Head of caudate nucleus (tissue), 42 donors: ENCODE measurements at regions not wholly inside any gene's neighbourhood (a gene's known extent, or its start where the extent isn't known, plus 50 kb on each side); places are given as distances from the start of the nearest gene placed in this dataset.
"Not testable (repeated sequence)": the region's sequence is repeated elsewhere in the genome, so short reads cannot be mapped to it uniquely, and the experiment has no call there.

Experiments used
- DNase-seq, 42 donors: peaks; one replicate each; pipeline versions ENCODE4 v3.0.0 to v3.0.0-alpha.2; 2020 to 2021; ENCODE audit warnings: mixed read lengths in 7 of 42
- intact Hi-C: fragments of 100-400 bp; cut with DNase I; formaldehyde crosslinking; loops from one replicate; pipeline ENCODE4 v1.15.0; 2022

DNA sequence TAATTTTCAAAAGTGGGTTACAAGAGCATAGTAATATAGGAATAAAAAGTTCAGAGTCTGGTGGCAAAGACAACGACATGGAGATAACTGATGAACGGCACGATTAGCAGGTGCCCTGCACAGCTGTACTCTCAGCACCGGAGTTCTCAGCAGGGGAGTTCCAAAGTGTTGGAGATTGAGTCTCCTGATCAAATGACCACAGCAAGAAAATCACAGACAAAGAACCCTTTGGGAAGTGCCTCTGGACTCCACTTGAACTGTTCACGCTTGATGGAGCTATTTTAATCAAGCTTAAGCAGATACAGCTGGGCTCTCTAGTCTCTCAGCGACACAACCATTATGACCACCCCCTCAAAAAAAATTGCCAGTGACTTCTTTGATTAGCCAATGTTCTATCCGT, 153.1 kb downstream of the ALG10B start:
- intact Hi-C loops, result no loop called here
- peak in 1 of 42 donors; percentile 1 for DNase-seq

DNA sequence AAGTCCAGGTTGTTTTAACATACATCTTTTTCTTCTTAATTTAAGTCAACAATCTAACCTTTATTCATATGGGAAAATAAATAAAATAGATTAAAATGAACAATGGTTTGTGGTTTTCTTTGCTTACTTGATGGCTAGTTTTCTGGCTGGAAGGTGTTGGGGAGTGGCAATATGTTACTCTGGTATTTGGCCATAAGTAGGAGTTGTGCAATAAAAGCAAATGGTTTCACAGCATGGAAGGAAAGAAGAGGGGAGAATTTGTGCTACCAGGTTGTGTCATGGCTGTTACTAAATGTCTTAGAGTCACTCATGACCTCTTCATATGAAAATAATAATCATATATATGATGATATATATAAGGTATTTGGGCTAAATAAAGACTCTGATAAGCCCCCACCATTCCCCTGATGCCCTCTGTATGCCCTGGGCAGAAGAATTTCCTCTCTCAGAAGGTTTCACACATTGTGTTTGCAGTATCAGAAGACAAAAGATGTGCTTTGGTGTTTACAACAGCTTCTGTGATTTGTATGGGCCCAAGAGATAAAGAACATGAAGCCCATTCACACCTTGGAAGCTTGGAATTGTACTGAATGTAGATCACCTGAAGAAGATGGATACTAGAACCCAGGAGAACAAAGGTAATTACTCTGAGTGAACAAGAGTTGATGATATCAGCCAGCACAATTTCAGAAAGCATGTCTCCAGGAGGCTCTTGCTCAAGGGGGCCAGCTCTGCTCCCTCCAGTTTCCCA, 160.9 kb downstream of the ALG10B start:
- intact Hi-C loops, result no loop called here
- no peak for DNase-seq

DNA sequence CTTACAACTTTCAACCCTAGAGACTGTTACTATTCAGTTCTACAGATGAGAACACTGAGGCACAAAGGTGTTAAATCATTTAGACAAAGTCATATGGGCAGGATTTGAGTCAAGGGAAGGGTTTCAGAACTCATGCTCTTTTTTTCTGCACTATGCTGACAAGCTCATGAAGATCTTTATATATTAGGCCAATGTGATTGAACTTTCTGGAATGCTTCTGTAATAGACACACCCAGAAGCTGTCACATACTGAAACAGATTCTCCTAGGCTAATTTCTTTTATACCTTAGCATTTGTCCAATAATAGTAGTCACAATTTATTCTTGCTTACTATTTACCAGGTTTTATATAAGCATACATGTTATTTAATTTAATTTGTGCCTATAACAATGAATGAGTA, 164.0 kb downstream of the ALG10B start:
- intact Hi-C loops, result no loop called here
- no peak for DNase-seq

DNA sequence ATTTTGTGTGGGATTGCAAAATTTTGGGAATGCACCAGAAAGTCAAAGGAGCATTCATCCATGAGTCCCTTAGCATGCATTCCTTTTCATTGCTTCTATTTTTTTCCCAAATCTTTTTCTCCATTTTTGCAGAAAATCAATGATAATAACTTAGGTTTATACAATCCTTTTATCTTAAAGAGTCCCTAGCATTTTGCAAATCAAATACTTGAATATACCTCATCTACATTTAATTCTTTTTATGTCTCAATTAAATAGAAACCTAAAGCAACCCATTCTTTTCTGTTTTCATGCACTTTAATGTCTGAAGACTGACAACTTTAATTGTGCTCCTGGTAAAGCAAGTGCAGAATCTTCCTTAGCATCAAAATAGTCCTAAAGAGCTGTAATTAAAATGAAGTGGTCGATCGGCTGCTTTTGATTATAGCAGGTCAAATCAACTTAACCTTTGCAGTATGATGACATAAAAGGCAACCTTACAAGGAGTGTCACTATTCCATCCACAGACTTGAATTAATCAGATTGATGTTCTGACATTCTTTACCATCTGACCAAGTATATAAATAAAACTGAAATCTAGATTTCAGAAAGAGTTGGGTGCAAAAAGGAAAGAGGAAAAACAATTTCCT, 168.4 kb downstream of the ALG10B start:
- intact Hi-C loops, result no loop called here
- no peak for DNase-seq

DNA sequence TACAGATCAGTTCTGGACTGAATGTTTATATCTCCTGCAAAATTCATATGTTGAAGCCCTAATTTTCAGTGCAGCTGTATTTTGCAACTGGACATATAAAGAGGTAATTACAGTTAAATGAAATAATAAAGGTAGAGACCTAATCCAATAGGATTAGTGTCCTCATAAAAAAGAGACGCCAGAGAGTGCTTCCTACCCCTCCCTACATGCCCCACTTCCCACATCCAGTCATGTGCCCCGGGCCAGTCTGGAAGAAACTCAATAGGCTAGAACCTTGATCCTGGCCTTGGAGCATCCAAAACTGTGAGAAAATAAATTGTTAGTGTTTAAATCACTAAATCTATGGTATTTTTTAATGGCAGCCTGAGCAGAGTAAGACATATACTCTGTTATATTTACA, 172.3 kb downstream of the ALG10B start:
- no peak for DNase-seq
- intact Hi-C loops, result no loop called here

DNA sequence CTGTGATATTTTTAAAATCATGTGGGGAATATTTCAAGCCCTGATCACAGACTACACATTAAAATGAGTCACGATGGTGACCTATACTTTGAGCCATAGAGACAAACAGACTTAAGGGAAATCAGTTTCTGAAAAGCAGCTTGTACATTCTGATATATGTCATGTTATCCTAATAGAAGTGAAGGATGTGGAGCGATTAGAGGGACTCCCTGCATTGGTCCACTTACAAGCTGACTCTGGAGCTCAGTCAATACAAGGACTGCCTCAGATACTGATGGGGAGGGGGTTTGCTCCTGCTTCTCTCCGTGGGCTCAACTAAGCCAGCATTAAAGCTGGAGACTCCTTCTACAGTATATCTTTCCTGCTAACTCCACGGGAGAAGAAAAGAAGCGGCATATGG, 173.5 kb downstream of the ALG10B start:
- intact Hi-C loops, result no loop called here
- no peak for DNase-seq

DNA sequence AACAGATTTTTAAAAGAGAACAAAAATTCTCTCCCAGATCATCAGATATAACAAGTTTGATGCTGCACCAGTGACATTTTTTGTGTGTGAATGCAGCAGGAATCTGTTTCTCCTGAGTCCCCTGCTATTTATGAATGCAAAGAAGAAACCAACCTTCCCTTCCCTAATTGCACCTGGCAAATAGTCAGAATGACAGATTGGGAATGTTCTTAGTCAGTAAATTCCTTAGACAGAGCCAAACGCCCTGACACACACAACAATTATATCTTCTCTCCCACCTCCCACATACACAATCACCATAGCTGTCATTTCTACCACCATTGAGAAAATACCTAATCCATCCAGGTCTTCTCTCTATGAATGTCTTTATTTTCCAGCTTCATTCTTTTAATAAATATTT, 174.4 kb downstream of the ALG10B start:
- intact Hi-C loops, result no loop called here
- no peak for DNase-seq

DNA sequence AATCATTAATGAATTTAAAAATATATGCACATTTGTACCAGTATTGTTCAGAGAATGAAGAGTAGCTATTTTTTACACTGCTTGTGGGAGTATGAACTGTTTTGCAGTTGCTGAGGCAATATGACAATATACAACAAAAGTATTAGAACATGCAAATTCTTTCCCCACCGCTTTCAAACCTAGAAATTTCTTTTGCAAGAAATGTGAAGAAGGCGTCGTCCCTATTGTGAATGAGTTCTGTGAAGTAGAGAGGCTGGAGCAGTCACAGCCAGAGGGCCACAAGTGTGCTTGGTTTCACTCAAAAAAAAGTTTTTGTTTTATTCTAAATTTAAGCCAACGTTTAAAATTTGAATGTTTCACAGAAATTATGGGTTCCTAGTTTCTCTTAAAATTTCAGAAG, 184.9 kb downstream of the ALG10B start:
- intact Hi-C loops, result no loop called here
- DNase-seq, result no peak

DNA sequence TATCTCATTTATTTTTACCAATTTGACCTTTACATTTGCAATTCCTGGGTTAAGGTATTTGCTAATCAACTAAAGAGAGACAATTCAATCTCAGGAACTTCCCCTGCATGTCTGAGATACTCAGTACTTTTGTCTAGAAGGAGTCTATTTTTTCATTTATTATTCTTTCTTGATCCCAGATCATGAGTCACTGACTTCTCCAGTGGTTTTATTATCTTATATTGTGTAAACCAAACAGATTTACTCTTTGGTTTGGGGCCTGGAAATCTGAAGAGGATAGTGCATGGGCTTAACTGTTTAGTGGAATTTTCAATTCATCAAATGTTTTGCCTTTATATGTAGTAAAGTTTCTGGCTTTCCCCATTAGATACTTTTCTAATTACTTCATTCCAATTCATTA, 185.4 kb downstream of the ALG10B start:
- DNase-seq, result no peak
- intact Hi-C loops, result no loop called here

DNA sequence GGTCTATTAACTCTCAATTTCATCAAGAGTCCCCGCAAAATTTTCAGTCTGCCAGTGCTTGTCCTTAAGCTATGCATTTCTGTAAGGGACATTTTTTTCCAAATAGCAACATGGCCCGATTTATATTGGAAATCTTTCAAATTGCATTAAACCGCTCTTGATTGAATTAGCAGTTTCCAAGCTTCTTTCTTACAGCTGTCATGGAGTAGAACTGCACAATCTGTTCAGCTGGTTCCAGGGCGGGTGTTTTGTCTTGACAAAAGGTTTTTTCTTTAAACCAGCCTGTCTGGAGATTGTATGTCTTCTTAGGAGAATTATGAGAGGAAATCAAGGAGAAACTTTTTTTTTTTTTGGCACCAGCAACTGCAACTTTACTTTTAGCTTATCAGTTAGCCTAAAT, 185.8 kb downstream of the ALG10B start:
- DNase-seq, result no peak
- intact Hi-C loops, result no loop called here

DNA sequence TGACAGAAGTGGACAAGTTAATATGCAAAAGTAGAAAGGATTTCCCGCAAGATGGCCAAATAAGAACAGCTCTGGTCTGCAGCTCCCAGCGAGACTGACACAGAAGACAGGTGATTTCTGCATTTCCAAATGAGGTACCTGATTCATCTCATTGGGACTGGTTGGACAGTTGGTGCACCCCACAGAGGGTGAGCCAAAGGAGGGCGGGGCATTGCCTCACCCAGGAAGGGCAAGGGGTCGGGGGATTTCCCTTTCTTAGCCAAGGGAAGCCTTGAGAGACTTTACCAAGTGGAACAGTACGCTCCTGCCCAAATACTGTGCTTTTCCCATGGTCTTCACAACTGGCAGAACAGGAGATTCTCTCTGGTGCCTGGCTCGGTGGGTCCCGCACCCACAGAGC, 191.3 kb downstream of the ALG10B start:
- intact Hi-C loops, result no loop called here

DNA sequence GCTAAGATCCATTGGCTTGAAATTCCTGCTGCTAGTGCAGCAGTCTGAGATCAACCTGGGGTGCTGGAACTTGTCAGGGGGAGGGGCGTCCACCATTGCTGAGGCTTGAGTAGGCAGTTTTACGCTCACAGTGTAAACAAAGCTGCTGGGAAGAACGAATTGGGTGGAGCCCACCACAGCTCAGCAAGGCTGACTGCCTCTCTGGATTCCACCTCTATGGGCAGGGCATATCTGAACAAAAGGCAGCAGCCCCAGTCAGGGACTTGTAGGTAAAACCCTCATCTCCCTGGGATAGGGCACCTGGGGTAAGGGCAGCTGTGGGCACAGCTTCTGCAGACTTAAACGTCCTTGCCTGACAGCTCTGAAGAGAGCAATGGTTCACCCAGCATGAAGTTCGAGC, 191.7 kb downstream of the ALG10B start:
- intact Hi-C loops, result no loop called here
- no peak for DNase-seq

More for the DNA sequence above, 191.3 kb downstream of the ALG10B start:
- DNase-seq, result no peak

DNA sequence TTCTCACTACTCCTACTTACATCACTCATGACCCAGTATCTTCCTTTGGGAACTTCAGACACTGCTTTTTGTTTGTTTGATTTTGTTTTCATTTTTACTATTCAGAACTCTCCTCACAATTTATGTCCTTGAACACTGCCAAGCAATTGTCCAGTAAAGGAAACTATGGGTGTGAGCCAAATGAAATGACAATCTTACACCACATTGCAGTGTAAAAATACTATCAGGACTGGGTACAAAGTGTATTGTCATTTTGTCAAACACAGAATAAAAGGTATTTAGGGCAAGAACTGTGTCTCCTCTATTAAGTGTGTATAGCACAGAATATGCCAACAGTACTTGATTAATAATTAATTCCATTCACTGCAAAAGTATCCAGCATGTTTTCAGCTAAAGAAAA, 199.3 kb downstream of the ALG10B start:
- intact Hi-C loops, result no loop called here
- DNase-seq, result no peak

DNA sequence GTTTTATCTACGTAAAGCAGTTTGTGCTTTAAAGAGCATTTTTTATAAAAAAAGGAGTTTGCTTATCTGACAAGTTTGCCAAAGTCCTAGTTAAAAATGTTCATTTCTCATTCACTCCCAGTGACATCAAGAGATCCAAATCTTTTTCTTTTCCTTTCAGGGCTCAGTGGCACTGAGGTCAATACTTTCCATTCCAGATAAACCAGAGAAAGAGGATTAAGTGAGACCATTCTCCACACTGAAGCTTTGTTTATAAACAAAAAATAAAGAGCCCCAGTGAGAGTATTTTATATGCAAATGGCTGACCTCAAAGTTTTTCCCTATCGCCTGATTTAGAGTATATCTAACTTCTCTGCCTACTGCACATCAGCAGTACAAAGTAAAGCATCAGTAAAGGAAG, 199.8 kb downstream of the ALG10B start:
- intact Hi-C loops, result no loop called here

DNA sequence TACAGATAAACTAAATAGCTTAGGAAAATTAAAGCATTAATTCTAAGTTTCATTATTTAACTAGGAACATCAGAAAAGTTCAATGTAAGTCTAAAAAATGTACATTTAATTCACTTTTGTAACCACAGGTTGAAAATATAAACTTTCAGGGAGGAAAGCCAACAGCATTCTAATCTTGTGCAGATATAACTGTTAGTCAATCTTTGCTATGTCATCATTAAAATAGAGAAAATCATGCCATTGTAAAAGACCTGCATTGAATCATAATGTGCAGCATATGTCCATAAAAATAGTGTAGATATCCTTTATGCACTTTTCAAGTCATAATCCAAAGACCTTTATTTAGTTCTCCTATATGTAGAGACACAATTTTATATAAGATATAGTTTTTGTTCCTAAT, 207.3 kb downstream of the ALG10B start:
- no peak for DNase-seq
- intact Hi-C loops, result no loop called here

More for the DNA sequence above, 199.8 kb downstream of the ALG10B start:
- DNase-seq, result no peak

DNA sequence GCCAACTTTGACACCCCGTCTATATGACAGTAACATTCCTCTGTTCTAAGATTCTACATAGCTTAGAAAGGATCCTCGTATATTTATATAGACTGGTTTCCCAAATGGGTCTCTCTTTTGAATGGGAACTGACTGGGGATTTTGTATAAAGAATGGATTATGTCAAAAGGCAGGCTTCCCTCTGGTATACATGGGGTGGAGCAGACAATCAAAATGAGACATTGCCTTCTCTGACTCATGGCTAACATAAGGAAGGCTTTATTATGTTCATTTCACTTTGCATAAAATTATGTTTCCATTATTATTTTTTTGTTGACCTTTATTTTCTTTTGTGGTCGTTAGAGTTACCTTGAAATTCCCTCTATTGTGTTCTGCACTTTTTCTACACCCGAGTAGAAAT, 211.1 kb downstream of the ALG10B start:
- no peak for DNase-seq
- intact Hi-C loops, result no loop called here

DNA sequence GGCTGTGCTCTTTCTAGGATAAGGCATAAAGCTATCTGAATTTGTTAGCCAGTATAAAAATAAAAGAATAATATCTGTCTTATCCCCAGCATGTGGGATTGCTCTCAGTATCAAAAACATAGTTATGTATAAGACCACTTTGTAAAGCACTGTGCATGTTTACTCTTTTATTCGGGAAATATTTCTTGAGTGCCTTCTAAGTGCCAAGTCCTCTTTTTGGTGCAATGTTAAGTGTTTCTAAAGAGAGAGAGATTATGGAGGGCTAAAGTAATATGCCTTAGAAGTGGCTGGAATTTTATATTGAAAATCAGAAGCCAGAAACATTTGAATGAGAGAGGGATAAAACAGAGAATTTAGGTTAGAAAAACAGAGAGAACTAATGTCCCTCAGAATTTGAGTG, 212.0 kb downstream of the ALG10B start:
- no peak for DNase-seq

DNA sequence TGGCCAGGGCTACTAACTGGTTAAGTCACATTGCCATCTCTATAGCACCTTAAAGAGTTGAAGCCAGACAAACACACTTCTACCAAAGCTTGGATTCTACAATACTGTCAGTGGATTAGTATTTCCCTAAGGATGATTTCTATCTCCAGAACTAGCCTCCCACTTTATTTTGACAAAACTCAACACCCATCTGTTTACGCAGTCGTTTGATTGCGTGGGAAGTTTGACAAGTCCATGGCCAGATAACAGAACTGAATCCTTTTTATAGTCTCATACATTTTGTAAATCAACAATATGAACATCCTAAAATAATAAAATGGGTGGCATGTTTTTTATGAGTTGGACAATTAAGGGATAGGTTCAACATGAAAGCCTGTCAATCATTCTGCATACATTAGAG, 212.7 kb downstream of the ALG10B start:
- DNase-seq, intact Hi-C loops: not testable (repeated sequence)

More for the DNA sequence above, 212.0 kb downstream of the ALG10B start:
- intact Hi-C loops, result no loop called here

DNA sequence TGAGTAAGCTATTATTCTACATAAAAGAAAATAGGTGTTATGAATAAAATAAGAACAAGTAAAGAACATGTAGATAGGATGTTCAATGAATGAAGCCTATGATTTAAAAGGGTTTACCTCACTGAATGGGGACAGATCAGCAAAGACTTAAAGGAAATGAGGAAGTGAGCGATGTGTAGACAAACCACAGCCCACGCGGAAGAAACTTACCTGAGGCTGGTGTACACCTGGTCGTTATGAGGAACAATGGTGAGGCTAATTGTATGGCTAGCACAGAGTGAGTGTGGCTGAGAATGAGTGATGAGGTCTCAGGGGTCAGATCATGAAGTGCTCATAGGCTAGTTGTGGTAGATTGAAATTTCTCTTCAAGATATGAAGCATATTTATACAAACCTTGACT, 221.7 kb downstream of the ALG10B start:
- intact Hi-C loops, result no loop called here
- no peak for DNase-seq

DNA sequence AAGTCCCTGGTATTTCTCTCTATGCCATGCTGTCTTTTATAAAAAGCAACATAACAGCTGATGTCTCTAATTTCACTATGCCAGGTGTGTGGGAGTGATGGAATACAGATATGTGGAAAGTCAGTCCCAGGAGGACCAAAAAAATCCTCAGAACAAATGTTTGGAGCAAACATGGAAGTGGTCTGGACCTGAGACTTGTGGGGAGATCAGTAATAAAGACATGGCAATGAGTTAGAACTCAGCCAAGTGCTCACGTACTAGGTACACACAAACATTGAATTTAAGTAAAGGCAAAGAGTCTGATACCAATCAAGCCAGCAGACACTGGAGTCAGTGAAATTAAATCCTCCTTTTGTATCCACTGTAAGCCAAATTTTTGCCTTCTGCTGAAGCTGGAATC, 223.6 kb downstream of the ALG10B start:
- no peak for DNase-seq
- intact Hi-C loops, result no loop called here

DNA sequence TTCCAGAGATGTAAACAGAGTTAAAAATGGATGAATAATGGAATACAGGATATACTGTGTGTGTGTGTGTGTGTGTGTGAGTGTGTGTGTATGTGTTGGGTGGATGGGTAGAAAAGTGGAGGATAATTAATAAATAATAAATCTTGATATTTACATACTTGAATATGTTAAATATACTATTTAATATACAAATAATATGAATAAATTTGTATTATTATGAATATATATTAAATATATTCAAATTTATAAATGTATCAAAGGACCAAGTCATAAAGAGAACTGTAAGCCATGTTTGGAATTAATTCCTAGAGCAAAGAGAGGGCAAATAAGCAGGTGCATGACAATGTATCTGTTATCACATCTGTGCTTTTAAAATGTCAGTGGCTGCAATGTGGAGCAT, 225.3 kb downstream of the ALG10B start:
- intact Hi-C loops, result no loop called here
- no peak for DNase-seq
